WERI-Rb-1 (cell line): ENCODE measurements at regions not wholly inside any gene's neighbourhood (a gene's known extent, or its start where the extent isn't known, plus 50 kb on each side); places are given as distances from the start of the nearest gene placed in this dataset.

Experiments used
- DNase-seq: peaks from one replicate; pipeline ENCODE4 v3.0.0-alpha.2; 2020
- H3K27ac ChIP-seq: fragments of 250-450 bp; sonication (Bioruptor Pico); 2 replicates; pipeline ENCODE4 v1.5.1; 2020; ENCODE audit warnings: mild to moderate bottlenecking, moderate library complexity
- H3K27me3 ChIP-seq: fragments of 250-450 bp; sonication (Bioruptor Pico); 2 replicates; pipeline ENCODE4 v1.5.1; 2021; ENCODE audit warnings: mild to moderate bottlenecking, low read depth, moderate library complexity; ENCODE audit not compliant: insufficient read depth, severe bottlenecking
- H3K36me3 ChIP-seq: fragments of 250-450 bp; sonication (Bioruptor Pico); 2 replicates; pipeline ENCODE4 v1.5.1; 2020; ENCODE audit warnings: mild to moderate bottlenecking, moderate library complexity
- H3K4me3 ChIP-seq: 2 replicates; pipeline ENCODE4 v1.5.1; 2011; ENCODE audit warnings: low read depth, mild to moderate bottlenecking, control low read depth, low read length
- H3K9me3 ChIP-seq: fragments of 250-450 bp; sonication (Bioruptor Pico); 2 replicates; pipeline ENCODE4 v1.5.1; 2021; ENCODE audit warnings: mild to moderate bottlenecking, moderate library complexity; ENCODE audit not compliant: severe bottlenecking
- CTCF ChIP-seq: IDR thresholded peaks from 2 replicates; pipeline ENCODE4 v1.5.1; 2011; ENCODE audit warnings: low read depth, mild to moderate bottlenecking, control low read depth, inconsistent platforms, low read length

- no peaks in the 10 kb centered on the region for H3K36me3 ChIP-seq
- no peaks in the 10 kb centered on the region for H3K27me3 ChIP-seq
- no peak for DNase-seq
- no peak for TF ChIP-seq CTCF
- H3K27ac ChIP-seq, result no peak overlapping the region
- no peak overlapping the region for H3K4me3 ChIP-seq
- no peaks in the 10 kb centered on the region for H3K9me3 ChIP-seq
These were observed 374.1 kb downstream of the LPIN1 start for GRCh38 chr2:12120281-12121150.

GRCh38 chr2:12124790-12125189 lies 378.4 kb downstream of the LPIN1 start:
- Histone ChIP-seq H3K27ac (no peak overlapping the region), H3K36me3 (no peaks in the 10 kb centered on the region), H3K27me3 (no peaks in the 10 kb centered on the region), H3K4me3 (no peak overlapping the region), H3K9me3 (peaks cover 6% of the 10 kb centered on the region)
- no peak for TF ChIP-seq CTCF
- no peak for DNase-seq

GRCh38 chr2:12126318-12126717 lies 379.9 kb downstream of the LPIN1 start:
- Histone ChIP-seq H3K4me3 (no peak overlapping the region), H3K9me3 (peaks cover 6% of the 10 kb centered on the region), H3K27me3 (no peaks in the 10 kb centered on the region), H3K27ac (no peak overlapping the region), H3K36me3 (no peaks in the 10 kb centered on the region)
- peak; percentile 25; the same call in 1 of the 2 replicates for TF ChIP-seq CTCF
- DNase-seq, result no peak

- no peak for TF ChIP-seq CTCF
- no peak for DNase-seq
- H3K9me3 ChIP-seq, result peaks cover 6% of the 10 kb centered on the region
- H3K36me3 ChIP-seq, result no peaks in the 10 kb centered on the region
- H3K4me3 ChIP-seq, result no peak overlapping the region
- no peak overlapping the region for H3K27ac ChIP-seq
- H3K27me3 ChIP-seq, result no peaks in the 10 kb centered on the region
These were observed 381.2 kb downstream of the LPIN1 start for GRCh38 chr2:12127638-12128037.

- H3K27me3 ChIP-seq, result no peaks in the 10 kb centered on the region
- no peak overlapping the region for H3K27ac ChIP-seq
- no peak overlapping the region for H3K4me3 ChIP-seq
- peaks cover 3% of the 10 kb centered on the region for H3K9me3 ChIP-seq
- DNase-seq, result no peak
- no peaks in the 10 kb centered on the region for H3K36me3 ChIP-seq
- no peak for TF ChIP-seq CTCF
These were observed 385.5 kb downstream of the LPIN1 start for GRCh38 chr2:12131975-12132374.
